GM18867 (cell line): ENCODE measurements at regions not wholly inside any gene's neighbourhood (a gene's known extent, or its start where the extent isn't known, plus 50 kb on each side); places are given as distances from the start of the nearest gene placed in this dataset.

Experiments used
- ATAC-seq: cut with Tn5 transposase; IDR thresholded peaks from one replicate; pipeline ENCODE4 v1.9.1; 2021; ENCODE audit warnings: mild to moderate bottlenecking, moderate library complexity; ENCODE audit not compliant: unreplicated experiment

DNA sequence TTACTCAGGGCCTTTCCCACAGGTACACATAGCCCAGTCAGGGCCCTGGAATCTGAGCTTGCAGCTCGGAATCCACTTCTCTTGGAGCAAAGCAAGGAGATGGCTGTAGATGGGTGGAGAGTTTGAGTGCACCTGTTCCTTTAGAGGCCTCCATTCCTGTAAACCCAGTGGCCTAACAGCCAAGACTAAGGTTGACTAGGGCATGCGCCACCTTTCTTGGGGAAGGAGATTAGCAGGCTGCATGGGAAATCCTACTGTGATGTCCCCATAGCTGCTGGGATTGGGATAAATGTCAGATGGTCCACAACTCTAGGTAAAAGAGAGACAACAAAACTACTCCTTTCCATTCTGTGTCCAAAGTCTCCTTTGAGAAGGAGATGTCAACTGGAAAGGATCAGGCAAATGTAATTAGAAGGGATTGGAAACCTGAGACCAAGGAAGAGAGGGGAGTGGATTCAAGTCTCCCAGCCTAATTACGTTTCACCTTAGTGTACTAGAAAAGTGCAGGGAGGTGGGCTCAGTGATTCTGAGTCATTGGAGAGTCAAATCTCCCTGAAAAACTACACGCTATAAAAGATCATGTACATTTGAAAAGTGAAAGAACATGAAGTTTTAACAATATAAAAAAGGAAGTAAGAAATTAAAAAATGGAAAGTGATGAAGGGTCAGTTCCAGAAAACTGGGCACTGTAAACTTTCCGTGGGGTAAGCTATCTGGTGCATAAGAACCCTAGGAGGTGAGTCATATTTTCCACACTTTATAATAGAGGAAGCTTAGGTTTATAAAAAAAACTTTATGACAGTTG is 104.2 kb downstream of the SEC61B start:
- no peak for ATAC-seq

DNA sequence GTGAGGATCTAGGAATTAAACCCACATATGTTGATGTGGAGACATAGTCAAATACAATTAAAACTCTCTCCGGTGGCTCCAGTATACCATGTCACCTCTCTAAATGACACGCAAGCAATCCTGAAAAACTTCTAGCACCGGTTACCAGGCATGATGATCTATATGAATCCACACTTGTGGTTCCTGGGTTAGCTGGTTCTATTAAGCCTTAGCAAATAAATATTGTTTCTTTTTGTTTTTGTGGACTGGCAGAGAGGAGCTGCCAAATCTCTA is 104.8 kb downstream of the SEC61B start:
- ATAC-seq = no peak

DNA sequence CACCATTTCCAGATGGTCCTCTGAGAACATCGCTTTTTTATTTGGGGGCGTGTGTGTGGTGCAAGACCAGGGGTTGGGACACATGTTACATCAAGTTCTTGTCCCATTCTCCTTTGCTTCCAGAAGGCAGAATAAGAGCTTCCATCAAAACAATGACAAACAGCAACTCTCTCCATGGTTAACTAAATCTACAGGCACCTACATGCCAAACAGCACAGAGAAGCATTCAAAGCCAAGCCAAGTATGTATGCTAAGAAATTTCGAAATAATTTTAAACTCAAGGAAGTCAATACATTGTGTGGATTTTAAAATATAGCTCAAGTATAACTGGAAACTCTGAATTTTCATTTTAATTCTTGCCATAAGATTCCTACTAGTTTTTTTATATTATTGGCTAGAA is 105.6 kb downstream of the SEC61B start:
- ATAC-seq = no peak

DNA sequence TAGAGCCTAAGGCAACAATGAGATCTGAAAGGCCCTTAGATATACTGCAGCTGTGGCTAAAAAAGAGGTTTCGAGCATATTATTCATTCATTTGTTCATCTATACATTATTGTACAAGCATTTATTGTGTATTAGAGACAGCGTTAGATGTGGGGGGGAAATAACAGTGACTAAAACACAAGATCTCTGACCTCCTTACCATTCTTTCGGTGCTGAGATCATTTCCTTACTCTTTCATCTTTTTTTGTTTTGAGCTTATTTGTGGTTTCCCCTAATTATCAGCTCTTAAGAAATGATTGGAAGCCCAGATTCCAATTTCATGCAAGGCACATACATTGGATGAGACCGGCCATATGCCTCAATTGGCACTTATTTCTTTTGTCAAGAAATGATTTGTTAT is 113.2 kb downstream of the SEC61B start:
- no peak for ATAC-seq

DNA sequence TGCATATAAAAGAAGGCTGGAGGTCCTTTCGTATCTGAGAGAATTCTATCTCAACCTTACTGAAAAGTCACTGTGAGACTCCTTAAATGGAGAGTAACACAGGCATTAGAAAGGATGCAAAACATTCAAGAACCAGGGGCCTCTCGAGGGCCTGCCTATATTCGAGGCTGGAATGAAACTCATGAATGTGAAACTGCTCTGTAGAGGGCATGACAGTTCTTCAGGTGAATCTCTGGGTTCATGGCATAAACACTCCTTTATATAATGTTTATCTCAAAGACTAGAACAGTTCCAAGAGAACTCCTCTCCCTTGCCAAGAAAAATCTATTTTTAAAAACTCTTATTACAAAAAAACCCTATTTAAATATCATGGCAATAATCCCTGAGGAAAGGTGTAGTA is 113.9 kb downstream of the SEC61B start:
- ATAC-seq = no peak

DNA sequence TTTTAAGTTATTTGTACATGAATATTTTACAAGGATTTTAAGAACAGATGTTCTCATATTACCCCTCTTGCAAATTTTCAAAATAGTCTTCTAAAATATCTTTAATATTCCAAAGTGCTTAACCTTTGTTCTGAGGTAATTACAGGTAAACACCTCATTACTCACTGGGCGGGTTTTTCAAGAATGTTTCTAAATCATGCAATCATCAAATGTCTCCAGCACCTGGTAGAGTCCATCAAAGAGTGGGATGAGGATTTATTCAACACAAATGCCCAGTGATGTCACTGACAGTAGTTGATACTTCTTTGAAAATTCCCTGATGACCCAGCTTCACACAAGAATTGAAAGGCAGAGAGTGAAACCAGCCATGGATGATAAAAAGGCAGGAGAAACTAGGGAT is 114.4 kb downstream of the SEC61B start:
- ATAC-seq = no peak

DNA sequence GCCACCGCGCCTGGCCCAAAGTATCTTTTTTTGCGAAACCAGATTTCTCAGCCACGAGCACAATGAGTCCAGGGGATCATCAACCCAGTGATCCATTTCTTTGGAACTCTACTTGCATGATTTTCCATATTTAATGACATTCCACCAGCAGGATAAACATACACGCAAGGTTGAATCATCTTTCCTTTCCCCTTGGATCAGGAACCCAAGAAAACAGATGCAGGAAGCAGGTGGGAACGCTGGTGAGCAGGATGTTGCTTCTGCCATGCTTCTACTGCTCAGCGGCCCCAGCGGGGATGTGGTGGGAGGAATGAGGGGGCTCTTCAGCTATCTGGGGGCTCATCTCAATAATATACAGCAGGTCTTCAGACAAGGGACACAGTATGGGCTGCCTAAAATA is 118.2 kb downstream of the SEC61B start:
- no peak for ATAC-seq

DNA sequence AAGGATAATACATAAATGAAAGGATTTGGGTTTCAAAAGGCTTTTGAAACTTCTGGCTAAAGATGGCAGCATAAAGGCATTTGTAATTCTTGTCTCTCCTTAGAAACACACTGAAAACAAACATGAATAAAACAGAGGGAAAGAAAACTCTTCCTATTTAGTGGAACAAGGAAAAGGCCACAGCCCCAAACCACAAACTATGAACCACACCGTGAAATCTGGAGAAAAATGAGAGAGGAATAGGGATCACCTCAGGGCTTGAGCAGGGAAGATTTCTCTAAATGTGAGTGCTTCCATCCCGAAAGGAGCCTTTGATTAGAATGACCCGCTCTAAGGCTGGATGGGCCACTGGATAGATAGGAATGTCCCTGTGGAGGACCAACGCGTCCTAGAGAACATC is 119.6 kb downstream of the SEC61B start:
- ATAC-seq = no peak

DNA sequence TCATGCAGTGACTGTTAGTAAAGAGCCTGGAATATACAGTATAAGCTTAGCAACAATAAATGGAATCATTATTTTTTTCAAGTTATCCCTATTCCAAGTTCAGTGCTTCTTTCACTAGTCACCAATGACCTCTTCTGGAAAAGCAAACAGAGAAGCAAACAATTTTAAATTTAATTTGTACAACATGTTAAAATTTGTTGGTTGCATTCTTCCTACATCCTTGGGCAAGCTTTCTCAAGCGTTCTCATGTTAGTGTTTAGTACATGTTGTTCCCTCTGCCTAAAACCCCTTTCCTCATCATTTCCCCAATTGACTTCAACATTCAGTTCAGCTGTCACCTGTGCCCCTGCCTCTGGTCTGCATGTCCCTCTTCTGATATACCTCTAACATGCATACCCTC is 123.4 kb downstream of the SEC61B start:
- ATAC-seq = no peak

DNA sequence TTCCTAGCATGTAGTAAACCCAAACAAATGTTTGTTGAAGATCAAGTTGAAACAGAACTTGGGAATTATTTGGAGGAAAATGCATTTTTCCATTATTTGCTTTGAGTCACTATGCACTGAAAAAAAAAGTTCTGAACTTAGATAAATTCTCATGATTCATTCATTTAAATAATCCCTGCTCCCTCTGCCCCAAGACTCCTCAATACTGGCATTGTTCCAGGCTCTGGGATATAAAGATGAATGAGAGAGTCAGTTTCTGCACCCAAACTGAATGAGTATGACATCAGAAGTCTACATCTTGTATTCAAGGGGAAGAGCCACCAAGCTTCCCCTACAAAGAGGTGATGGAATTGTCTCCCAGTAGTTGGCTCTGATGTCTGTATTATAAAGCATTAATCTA is 123.9 kb downstream of the SEC61B start:
- ATAC-seq = no peak

DNA sequence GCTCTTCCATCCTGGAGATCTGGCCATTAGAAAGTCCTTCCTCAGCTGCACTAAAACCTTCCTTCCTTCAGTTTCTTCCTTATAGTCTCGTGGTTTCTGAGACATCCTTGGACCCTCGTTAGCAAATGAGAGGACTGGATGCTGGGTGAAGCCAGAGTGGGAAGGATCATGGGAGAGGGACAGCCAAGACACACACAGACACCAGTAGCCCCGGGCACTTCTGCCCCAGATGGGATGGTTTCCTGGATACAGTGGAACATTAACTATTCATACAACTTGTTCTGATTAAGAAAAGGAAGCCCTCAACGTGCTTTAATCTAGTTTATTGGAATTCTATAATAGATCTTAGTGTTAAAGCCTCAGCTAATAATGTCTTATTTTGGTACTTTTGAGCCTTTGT is 125.5 kb downstream of the SEC61B start:
- no peak for ATAC-seq

DNA sequence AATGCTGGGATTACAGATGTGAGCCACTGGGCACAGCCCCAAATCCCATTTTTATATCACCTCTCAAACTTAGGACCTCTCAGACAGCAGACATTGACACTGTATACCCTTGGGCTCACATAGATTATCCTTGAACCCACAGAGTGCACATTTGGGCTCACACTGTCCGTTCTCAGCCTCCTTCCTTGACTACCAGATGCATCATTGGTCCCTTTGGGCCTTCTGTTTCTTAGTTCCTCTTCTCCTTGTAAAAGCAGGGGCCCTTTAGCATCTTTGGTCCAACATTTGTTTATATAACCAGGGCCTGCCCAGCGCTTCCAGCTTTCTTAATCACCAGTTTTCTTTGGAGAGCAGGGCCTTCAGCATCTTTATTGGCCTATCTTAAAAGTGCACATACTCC is 126.2 kb downstream of the SEC61B start:
- no peak for ATAC-seq

DNA sequence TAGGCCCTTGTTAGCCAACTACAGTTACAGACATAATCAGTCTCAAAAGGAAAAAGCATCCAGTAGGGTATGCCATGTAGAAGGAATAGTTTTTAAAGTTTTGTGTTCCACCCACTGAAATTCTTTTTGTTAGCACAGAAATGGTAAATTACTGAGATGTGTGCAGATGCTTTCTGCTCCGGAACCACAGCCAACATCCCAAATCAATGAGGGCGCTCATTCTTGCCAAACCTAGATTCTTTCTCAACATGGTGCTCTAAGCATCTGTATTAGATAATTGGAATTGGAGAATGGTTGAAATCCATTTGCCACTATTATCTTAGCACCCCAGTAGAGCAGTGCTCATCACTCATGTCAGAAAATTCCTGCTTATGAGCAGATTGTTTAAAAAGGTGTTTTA is 127.8 kb downstream of the SEC61B start:
- no peak for ATAC-seq

DNA sequence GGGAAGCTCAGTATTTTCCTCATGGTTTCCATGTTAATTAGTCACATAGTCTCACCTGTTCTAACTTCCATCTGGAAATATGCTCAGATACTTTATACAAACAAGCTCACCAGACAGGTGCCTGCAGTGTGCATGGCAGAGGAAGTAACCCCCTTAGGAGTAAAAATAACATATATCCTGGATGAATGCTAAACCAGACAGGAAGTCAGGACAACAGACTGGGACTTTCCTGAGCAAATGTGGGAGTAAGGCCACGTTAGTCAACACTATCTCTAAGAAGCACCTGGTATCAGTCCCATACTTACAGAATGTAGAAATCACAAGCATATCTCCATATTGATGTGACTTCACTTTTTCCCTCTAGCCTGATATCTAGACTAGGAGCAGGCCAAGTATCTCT is 128.4 kb downstream of the SEC61B start:
- no peak for ATAC-seq

DNA sequence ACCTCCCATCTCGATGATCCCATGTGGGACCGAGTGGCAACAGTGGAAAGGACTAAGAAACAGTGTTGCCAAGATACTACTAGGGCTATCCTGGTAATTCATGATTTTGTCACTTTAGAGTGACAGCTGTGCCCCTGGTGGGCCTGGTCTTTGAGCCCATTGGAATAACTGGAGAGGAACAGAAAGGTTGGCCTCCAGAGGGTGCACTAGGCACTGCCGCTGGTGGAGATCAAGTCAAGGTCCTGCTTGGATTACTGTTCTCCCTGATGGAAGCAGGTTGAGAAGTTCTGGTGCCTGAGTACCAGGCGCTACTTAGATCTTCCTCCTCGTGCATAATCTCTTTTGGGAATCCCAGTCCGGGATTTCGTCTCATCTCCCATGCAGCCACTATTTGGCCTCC is 129.6 kb downstream of the SEC61B start:
- no peak for ATAC-seq

DNA sequence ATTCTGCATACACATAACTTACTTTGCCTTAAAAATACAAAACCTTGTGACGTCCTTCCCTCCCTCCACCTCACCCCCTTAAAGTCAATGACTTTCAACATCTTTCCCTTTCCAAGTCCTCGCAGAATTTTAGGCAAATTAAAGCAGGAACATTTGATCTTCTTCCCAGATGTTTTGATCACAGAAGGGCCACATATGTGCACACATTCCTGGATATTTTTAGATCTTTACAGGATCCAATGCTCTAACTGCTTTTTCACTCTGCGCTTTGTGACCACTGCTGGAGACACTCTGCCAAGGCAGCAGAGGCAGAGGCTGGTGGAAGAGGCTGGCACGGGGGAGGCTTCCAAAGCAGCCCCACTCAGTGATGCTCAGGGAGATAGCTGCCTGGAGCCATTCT is 130.7 kb downstream of the SEC61B start:
- ATAC-seq = no peak

DNA sequence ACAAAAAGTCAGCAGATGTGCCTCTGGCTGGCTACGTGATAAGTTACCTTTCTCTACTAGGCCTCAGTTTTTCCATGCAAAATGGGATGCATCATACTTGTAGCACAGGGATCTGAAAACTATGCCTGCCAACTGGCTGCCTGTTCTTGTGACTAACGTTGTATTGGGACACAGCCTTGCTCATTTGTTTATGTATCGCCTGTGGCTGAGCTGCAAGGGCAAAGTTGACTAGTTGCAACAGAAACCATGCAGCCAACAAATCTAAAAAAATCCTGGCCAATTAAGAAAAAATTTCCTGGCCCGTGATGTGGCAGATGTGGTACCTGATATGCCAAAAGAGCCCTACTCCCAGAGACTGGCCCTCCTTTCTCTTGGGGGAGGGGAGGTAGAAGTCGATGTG is 131.3 kb downstream of the SEC61B start:
- no peak for ATAC-seq

DNA sequence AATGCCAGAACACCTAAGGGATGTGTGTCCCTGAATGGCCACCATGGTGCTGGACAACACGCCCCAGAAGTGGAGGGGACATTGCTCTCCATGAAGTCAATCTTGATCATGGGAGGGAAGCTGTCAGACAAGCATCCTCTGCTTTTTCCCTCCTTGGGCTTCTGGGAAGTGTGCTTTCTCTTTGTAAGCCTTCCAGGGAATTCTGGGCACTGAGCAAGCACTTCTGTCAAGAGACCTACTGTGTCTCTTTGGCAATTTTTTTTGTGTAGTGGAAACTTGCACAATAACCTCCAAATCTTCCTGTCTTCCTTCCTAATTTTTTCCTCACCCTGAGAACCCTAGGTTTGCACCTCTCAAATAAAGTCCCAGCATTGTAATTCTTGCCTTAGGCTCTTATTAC is 132.0 kb downstream of the SEC61B start:
- ATAC-seq = no peak

DNA sequence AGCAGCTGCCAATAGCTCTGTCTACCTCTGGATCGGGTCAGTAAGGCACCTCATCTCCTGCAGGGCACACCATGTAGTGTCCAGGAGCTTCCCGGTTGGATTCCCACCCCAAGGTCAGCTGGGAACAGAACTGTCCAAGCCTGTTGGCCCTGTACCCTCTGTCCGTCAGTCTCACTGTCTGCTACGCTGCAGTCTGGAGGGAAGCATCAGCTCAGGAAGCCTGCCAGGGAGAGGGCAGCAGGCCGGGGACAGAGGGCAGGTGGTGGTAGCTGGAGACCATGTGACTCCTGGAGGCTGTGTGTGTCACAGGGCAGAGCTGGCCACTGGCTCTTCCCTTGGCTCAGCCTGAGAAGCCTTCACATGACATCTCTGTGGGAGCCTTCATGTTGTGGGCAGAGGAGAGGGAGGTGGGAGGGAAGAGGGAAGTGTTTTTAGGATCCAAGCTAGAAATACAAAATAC is 134.5 kb downstream of the SEC61B start:
- ATAC-seq = no peak

DNA sequence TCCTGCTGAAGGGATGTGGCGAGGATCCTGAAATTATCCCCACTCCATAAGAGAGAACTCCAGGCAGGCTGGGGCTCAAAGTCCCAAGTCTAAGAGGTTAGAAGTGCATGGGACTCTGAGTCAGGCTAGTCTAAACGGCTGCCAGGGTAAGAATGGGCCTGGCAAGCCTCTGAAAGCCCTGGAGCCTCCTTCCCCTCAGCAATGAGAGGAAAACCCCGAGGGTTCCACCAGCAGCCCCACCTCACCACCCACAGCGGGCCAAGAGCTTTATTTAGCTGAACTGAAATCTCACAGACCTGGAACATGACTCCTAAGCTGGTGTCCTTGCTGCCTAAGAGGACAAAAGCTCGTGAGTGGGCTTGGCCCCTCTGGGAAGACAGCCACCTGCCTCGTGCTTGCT is 135.5 kb downstream of the SEC61B start:
- no peak for ATAC-seq

DNA sequence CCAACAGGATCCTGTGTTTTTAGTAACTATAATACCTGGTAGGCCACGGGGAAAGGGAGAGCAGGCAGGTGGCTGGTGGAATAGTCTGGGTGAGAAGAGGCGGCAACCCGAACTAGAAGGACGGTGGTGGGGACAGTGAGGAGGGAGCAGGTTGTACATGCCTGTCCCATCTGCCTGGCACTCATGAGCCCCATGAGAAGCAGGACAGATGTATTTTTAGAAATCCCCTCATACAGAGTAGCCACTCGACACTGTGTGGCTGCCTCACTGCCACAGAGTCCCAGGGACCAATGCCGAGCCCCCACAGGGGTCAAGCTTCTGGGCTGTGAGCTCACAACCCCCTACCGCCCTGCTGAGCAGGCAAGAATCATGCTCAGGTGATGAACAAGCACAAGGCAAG is 136.6 kb downstream of the SEC61B start:
- no peak for ATAC-seq

DNA sequence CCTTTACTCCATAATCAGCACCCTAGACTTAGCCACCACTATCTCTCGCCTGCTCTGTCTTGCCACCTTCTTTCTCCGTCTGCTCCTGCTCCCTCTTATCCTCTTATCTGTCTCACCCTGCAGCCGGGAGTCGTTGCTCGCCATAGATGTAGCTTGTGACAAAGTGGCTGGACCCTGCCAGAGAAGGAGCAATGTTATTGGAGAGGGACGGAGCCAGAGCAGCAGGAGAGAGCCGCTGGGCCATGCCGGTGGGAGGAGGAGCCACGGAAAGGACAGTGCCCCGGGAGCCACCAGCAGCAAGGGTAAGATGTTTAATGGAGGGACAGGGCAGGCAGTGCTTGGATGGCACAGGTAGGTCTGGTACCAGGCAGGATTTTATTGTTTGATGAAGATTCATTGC is 137.3 kb downstream of the SEC61B start:
- no peak for ATAC-seq

DNA sequence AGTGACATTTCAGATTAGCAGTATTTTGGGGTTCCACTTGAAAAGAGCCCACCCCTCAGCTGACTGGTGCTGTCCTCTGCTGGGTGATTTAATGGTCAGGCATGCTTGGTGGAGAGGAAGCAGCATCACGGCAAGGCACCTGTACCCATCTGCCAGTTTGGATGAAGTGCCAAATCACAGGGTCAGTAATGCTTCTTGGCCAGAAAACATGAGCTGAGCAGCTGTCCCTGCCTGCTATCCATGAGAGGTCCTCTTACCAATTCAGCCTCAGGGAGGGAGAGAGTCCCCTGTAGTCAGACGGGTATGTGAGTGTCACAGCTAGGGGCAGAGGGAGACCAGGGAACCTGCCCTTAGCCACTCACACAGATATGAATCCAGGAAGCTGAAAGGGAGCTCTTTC is 137.9 kb downstream of the SEC61B start:
- no peak for ATAC-seq
